Glomerular visceral epithelial cell (primary cell): ENCODE measurements at regions not wholly inside any gene's neighbourhood (a gene's known extent, or its start where the extent isn't known, plus 50 kb on each side); places are given as distances from the start of the nearest gene placed in this dataset.

Experiments
- DNase-seq: peaks from one replicate; pipeline ENCODE4 v3.0.0-alpha.2; 2016; ENCODE audit errors: extremely low spot score

DNA sequence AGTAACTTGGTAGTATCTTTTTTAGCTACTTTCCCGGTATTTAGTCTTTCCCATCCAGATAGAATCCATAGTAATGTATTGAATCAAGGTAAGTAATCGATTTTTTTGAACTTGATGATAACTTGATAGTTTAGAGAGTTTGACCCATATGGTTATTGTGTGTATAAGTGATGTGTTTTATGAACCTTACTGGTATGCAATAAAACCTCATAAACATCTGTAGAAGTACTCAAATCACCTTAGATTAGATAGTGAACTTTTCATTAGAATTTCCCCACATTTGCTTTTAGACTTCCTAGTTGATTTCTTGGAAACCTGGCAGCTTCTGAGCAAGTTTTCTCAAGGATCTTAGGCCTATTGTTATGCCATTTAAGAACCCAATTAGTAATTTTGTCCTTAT lies 80.8 kb upstream of the PDE5A start:
- DNase-seq, result no peak

DNA sequence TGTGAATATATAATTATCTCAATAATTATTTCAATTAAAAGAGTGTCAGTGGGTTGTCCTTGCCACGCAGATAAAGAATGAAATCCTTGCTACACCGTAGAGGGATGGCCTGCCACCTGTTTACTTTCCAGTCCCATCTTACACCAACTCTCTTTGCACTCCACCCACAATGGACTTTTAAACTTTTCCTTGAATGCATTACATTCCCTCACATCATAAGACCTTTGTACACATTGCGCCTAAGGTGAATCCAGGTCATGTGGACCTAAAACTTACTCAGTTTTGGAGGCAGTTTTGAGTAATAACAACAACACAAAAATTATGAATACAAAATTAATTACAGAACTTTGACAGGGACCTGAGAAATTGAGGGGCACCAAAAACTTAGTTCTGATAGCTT lies 78.7 kb upstream of the PDE5A start:
- no peak for DNase-seq

DNA sequence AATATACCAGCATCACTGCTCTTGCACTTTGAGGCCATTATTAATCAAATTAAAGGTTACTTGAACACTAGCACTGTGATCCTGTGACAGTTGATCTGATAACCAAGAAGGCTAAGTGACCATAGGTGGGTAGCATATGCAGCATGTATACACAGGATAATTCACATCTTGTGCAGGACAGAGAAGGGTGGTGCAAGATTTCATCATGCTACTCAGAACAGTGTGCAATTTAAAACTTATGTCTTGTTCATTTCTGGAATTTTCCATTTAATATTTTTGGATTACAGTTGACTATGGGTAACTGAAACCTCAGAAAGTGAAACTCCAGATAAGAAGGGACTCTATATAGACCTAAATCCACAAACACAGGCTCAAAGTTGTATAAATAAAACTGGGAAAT lies 78.2 kb upstream of the PDE5A start:
- no peak for DNase-seq

DNA sequence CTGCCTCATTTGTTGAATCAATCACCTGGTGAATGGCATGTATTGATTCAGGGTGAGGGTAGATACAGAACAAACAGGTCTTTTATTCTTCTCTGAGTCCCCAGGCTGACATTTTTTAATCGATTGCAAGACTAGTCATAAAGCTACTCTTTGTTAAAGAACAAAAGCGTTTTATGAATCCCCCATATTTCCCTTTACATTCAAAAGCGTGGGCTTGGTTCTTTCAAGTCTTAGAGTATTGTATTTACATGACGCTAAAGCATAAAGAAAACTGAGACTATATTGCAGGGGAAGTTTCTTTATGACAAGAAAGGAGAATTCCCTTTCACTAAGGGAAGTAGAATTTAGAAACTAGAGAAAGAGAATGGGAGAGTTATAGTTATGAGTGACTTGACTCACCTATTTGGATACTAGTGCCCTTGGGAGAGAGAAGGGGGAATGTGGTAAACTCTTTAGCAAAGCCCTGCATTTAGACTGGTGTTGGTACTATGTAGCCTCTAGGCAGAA lies 69.3 kb upstream of the PDE5A start:
- DNase-seq, result no peak

DNA sequence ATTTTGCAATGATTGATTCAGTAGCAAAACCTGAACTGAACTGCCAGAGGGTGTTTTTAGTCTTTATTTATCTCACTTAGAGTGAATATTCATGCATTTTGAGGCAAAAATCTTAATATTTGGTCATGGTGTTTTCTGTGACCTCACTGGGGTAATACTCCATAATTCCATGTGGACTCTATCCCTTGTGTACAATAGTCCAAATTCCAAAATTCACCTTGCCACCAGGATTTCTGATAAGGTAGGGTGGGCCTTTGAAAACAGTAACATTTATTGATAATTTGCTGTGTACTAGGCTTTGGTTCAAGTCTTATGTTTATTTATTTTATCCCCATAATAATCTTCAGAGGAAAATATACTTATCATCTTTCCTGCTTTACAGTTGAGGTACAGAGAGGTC lies 68.4 kb upstream of the PDE5A start:
- DNase-seq, result no peak

DNA sequence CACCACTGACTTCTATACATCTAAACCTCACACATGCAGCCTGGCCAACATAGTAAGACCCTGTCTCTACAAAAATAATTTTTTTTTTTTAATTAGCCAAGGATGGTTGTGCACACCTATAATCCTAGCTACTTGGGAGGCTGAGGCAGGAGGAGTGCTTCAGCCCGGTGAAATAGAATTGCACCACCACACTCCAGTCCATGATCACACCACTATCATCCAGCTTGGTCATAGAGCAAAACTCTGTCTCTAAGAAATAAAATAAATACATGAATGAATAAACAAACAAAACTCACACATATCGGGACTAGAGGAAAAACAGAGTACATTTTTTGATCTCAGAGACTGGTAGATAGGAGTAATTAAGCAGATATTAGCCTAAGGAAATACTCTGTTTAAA lies 66.6 kb upstream of the PDE5A start:
- DNase-seq, result no peak

DNA sequence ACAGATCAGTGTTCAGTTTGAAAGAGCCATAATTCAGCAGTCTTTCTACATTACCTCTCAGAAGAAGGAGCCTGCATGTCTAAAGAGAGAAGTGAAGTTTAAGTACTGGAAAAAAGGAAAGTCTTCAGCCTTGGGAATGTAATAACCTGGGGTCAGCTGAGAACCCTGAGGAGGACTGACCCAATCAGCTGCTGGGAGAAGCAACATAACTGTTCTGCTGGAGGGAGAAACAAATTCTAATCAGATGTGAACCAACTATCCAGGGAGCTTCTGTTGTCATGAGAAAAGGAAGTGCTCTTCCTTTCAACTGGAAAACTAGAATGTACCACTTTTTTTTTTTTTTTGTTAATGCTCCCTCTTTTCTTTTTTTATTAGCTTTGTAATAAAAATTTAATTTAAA lies 64.5 kb upstream of the PDE5A start:
- no peak for DNase-seq

DNA sequence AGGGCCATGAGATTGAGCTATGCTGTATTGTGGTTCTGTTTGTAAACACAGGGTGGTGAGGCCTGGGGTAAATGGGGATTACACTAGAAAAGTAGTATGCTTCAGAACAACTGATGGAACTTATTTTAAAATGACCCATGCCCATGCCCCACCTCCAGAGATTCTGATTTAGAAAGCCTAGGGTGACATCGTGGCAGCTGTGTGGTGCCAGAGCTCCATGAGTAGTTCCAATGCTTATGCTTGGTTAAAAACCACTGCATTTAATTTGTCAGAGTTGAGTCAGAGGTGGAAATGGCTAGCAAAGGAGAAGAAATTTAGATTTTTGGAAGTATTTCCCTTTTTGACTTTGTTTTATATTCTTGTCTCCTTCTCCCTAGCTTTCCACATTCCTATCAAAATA lies 63.4 kb upstream of the PDE5A start:
- DNase-seq, result peak; percentile 7

DNA sequence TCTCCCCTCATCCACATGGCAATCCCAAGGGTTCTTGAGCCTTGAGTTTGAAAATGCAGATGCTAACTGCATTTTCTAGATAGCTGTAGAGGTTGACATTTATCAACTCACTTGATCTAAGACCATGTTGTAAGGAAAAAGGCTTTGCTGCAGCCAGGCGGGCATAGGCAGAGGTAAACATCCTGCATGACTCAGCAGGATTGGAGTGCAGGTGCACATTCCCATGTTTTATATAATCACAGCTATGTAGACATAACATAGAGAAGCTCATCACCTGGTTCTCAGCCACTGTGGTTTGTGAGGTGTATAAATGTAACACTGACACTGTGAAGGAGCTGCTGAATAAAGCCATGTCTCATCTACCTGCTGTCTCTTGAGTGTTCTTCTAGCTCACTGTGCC lies 62.3 kb upstream of the PDE5A start:
- no peak for DNase-seq

DNA sequence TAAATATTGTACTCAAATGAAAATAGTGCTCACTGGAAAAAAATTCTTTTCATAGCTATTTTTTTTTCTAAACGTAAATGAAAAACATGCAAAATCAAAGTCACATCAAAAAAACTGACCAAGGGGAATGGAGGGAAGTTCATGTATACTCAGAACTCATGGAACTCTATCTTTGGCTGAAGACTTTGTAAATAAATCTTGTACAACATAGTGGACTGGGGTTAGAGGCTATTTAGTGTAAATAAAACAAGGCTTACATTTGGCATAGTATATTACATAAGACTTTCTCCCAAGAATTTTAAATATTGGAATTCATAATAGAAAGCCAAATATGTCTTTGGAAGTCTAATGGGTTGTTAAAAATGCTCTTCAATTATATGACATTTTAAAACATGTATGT lies 59.8 kb upstream of the PDE5A start:
- no peak for DNase-seq

DNA sequence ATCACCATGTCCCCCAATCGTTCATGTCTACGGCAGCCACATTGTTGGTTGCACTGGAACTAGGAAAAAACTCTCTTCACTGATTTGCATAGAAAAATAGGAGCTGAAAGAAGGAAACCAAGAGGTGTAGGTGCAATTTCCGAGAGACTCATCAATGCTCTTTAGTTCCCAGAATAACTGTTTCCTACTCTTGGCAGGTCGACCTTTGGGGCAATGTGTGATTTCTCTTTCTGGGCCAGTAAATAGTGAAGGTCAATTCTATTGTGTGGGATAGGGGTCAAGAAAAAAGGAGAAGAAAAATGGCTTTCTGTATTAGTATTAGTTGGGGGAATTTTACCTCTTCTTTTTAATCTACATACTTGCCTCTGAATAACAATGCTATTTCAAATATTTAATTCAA lies 55.9 kb upstream of the PDE5A start:
- DNase-seq, result no peak

DNA sequence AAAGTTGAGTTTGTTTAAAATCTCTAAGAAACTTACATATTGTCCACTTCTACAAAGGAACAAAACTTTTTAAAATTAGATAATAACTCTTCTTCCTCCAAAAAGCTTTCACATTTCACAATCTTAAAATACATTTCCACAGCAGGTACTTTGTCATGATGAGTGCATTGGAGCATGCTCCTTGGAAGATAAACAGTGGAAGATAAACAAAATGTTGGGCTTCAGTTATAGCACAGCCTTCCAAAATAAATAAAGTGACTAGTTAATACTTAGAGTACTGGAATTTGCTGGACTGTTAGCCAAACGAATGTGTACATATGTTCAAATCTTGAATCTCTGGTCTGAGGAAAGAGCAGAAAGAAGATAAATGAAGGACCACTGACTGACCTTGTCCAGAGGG lies 54.9 kb upstream of the PDE5A start:
- no peak for DNase-seq

DNA sequence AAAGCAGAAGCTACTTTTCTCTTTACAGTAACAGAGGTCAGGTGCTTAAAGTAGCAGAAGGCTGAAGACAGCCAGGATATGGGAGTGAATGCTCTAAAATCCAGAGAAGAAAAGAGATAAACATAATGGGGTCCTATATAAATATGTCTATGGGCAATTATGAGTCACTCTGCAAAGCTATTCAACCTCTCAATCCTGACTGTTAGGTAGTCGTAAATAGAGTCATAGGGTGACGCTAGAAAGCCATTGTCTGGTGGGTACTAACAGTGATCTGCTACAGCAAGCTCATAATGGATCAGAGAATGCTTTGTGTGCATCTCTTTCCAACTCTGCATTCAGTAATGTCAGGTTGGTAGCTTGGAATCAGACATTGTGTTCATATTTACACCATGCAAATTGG lies 53.5 kb upstream of the PDE5A start:
- no peak for DNase-seq

DNA sequence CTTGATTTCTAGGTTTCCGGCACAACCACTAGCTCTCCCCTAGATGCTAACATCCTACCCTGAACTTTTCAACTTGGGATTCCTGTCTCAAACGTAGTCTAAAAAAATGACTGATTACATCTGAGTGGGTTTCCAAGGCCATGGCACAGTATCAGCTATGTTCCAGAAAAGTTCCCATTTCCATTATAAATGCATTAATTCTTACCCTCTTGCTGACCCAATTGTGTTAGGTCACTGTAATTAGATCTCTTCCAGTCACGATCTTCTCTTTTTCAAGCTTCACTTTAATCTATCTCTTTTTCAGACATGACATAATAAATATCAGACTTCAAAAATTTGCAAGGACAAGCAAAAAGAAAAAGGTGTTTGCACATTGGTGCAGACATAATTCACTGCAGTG lies 50.6 kb upstream of the PDE5A start:
- DNase-seq, result no peak

DNA sequence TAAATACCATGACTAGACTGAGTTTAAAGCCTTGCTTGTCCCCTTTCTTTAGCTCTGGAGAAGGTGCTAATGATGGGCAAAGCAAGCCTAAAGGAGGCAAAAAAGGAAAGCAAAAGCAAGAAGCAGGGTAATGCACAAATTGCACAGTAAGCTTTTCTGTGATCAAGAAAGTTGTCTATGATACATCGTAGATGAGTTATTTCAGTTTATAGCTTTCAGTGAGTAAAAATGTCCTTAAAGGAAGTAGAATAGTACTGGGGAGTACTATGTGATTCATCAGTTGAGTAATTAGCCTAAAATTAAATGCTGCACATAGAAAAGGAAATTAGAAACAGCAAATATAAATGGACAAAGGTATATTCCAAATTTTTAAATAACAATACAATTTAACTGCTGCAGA lies 50.2 kb upstream of the PDE5A start:
- DNase-seq, result no peak
